Mesenchymal stem cell (in vitro differentiated cells and primary cell): ENCODE measurements at regions not wholly inside any gene's neighbourhood (a gene's known extent, or its start where the extent isn't known, plus 50 kb on each side); places are given as distances from the start of the nearest gene placed in this dataset.
A peak's percentile ranks its signal among the peaks of the same experiment; 100 is the strongest.

Experiments used
- DNase-seq: peaks from one replicate; pipeline ENCODE4 v3.0.0-alpha.2; 2013
- H2AFZ ChIP-seq: one replicate; pipeline ENCODE4 v1.6.1; 2013; ENCODE audit warnings: low read depth, mild to moderate bottlenecking, control low read depth, inconsistent platforms, low read length, moderate library complexity
- H2AK5ac ChIP-seq: 2 replicates; pipeline ENCODE4 v1.6.1; 2013; ENCODE audit warnings: low read length, moderate library complexity, mild to moderate bottlenecking, inconsistent platforms; ENCODE audit not compliant: severe bottlenecking
- H2BK120ac ChIP-seq: one replicate; pipeline ENCODE4 v1.6.1; 2013; ENCODE audit warnings: low read depth, mild to moderate bottlenecking, inconsistent platforms, low read length, moderate library complexity
- H2BK12ac ChIP-seq, 2 experiments: one replicate each; pipeline ENCODE4 v1.6.1; 2013; ENCODE audit warnings: inconsistent platforms in 2 of 2, low read length in 2 of 2, mild to moderate bottlenecking in 2 of 2, moderate library complexity in 2 of 2, control low read depth in 1 of 2
- H2BK15ac ChIP-seq: one replicate; pipeline ENCODE4 v1.6.1; 2013; ENCODE audit warnings: mild to moderate bottlenecking, low read depth, inconsistent platforms; ENCODE audit not compliant: poor library complexity, severe bottlenecking
- H2BK5ac ChIP-seq: 2 replicates; pipeline ENCODE4 v1.6.1; 2013; ENCODE audit warnings: low read depth, mild to moderate bottlenecking, low read length, control low read depth, inconsistent platforms; ENCODE audit not compliant: poor library complexity, severe bottlenecking
- H3K14ac ChIP-seq, 2 experiments: one replicate each; pipeline ENCODE4 v1.6.1; 2013; ENCODE audit warnings: inconsistent platforms in 2 of 2, low read length in 2 of 2, control low read depth in 1 of 2, mild to moderate bottlenecking in 1 of 2, moderate library complexity in 1 of 2
- H3K18ac ChIP-seq, 2 experiments: one replicate each; pipeline ENCODE4 v1.6.1; 2013; ENCODE audit warnings: inconsistent platforms in 2 of 2, low read length in 2 of 2, control low read depth in 1 of 2, low read depth in 1 of 2, mild to moderate bottlenecking in 1 of 2
- H3K23ac ChIP-seq, 2 experiments: one replicate each; pipeline ENCODE4 v1.6.1; 2013; ENCODE audit warnings: inconsistent platforms in 2 of 2, low read length in 2 of 2, mild to moderate bottlenecking in 2 of 2, moderate library complexity in 2 of 2, control low read depth in 1 of 2
- H3K27ac ChIP-seq: 2 replicates; pipeline ENCODE4 v1.5.1; 2013; ENCODE audit warnings: mild to moderate bottlenecking, moderate library complexity, low read length, control low read depth, inconsistent platforms; ENCODE audit not compliant: poor library complexity, severe bottlenecking
- H3K27me3 ChIP-seq, 2 experiments: 2 replicates each; pipeline versions ENCODE4 v1.6.1 to v1.7.0; 2013; ENCODE audit warnings: low read length in 2 of 2, mild to moderate bottlenecking in 2 of 2, moderate library complexity in 2 of 2, control low read depth in 1 of 2, inconsistent platforms in 1 of 2; ENCODE audit not compliant: control insufficient read depth in 1 of 2, insufficient read depth in 1 of 2
- H3K36me3 ChIP-seq, 2 experiments: 2 replicates each; pipeline versions ENCODE4 v1.6.1 to v1.7.0; 2013; ENCODE audit warnings: low read length in 2 of 2, control low read depth in 1 of 2, inconsistent platforms in 1 of 2, low read depth in 1 of 2, mild to moderate bottlenecking in 1 of 2; ENCODE audit not compliant: insufficient read depth in 2 of 2, control insufficient read depth in 1 of 2
- H3K4ac ChIP-seq, 2 experiments: one replicate each; pipeline ENCODE4 v1.6.1; 2013; ENCODE audit warnings: inconsistent platforms in 2 of 2, low read length in 2 of 2, mild to moderate bottlenecking in 2 of 2, moderate library complexity in 2 of 2, control low read depth in 1 of 2, low read depth in 1 of 2
- H3K4me1 ChIP-seq: 2 replicates; pipeline ENCODE4 v1.6.1; 2013; ENCODE audit warnings: low read depth, low read length, control low read depth; ENCODE audit not compliant: control insufficient read depth, insufficient read depth
- H3K4me2 ChIP-seq: 2 replicates; pipeline ENCODE4 v1.6.1; 2013; ENCODE audit warnings: low read length, mild to moderate bottlenecking, inconsistent platforms; ENCODE audit not compliant: poor library complexity, severe bottlenecking
- H3K4me3 ChIP-seq, 2 experiments: 2 replicates each; pipeline versions ENCODE4 v1.5.1 to v1.7.0; 2013; ENCODE audit warnings: low read length in 2 of 2, mild to moderate bottlenecking in 2 of 2, control low read depth in 1 of 2, low read depth in 1 of 2; ENCODE audit not compliant: insufficient read depth in 1 of 2
- H3K79me1 ChIP-seq: replicated peaks from 2 replicates; pipeline ENCODE4 v1.6.1; 2013; ENCODE audit warnings: mild to moderate bottlenecking, control low read depth, low read length, inconsistent platforms; ENCODE audit not compliant: poor library complexity, severe bottlenecking
- H3K9ac ChIP-seq: 2 replicates; pipeline ENCODE4 v1.7.0; 2013; ENCODE audit warnings: mild to moderate bottlenecking, low read length, moderate library complexity
- H3K9me3 ChIP-seq: 2 replicates; pipeline ENCODE4 v1.7.0; 2013; ENCODE audit warnings: mild to moderate bottlenecking, low read length; ENCODE audit not compliant: control insufficient read depth
- H4K8ac ChIP-seq: one replicate; pipeline ENCODE4 v1.6.1; 2013; ENCODE audit warnings: inconsistent platforms, mild to moderate bottlenecking, low read length, moderate library complexity
- H4K91ac ChIP-seq: one replicate; pipeline ENCODE4 v1.6.1; 2013; ENCODE audit warnings: mild to moderate bottlenecking, low read length, inconsistent platforms
- WGBS: methylation state at CpG from one replicate; pipeline ENCODE4 v1.1.7; 2013; ENCODE audit warnings: mixed read lengths; 5-methylcytosine and 5-hydroxymethylcytosine counted together

GRCh38 chr2:38142627-38143026 lies 66.7 kb upstream of the CYP1B1 start:
- Histone ChIP-seq H3K18ac (no peak overlapping the region), H3K4me1 (peaks cover 2% of the 10 kb centered on the region), H3K27me3 (no peaks in the 10 kb centered on the region), H2BK120ac (no peak overlapping the region), H3K27ac (no peak overlapping the region), H3K4me3 (no peak overlapping the region), H4K91ac (no peak overlapping the region), H3K14ac (no peak overlapping the region), H3K79me1 (peaks cover 2% of the 10 kb centered on the region), H3K9me3 (peaks cover 9% of the 10 kb centered on the region), H3K4ac (no peak overlapping the region), H3K4me2 (no peak overlapping the region), H2AK5ac (peak overlapping the region; percentile 75), H4K8ac (no peak overlapping the region), H3K23ac (no peak overlapping the region), H2BK15ac (no peak overlapping the region), H2BK12ac (no peak overlapping the region), H2BK5ac (no peak overlapping the region), H2AFZ (no peak overlapping the region), H3K9ac (no peak overlapping the region), H3K36me3 (peaks cover 8 to 11% of the 10 kb centered on the region in 2 experiments)
- over 99% methylated on average over 4 of the region's 4 CpGs for WGBS
- DNase-seq: no peak

- peaks cover 8 to 11% of the 10 kb centered on the region in 2 experiments for H3K36me3 ChIP-seq
- H4K8ac ChIP-seq: no peak overlapping the region
- H3K14ac ChIP-seq: no peak overlapping the region
- peaks cover 2% of the 10 kb centered on the region for H3K79me1 ChIP-seq
- H3K27ac ChIP-seq: no peak overlapping the region
- H3K9me3 ChIP-seq: peaks cover 9% of the 10 kb centered on the region
- no peak overlapping the region for H2AK5ac ChIP-seq
- H2AFZ ChIP-seq: no peak overlapping the region
- H2BK5ac ChIP-seq: no peak overlapping the region
- DNase-seq: no peak
- no peak overlapping the region for H2BK120ac ChIP-seq
- H2BK12ac ChIP-seq: no peak overlapping the region
- no peak overlapping the region for H3K23ac ChIP-seq
- no peak overlapping the region for H3K4ac ChIP-seq
- H2BK15ac ChIP-seq: no peak overlapping the region
- no peak overlapping the region for H3K4me2 ChIP-seq
- no peak overlapping the region for H3K9ac ChIP-seq
- H3K4me1 ChIP-seq: peaks cover 1% of the 10 kb centered on the region
- no peak overlapping the region for H3K4me3 ChIP-seq
- H4K91ac ChIP-seq: no peak overlapping the region
- WGBS: 100% methylated on average over 2 of the region's 4 CpGs
- no peaks in the 10 kb centered on the region for H3K27me3 ChIP-seq
- H3K18ac ChIP-seq: no peak overlapping the region
These were observed 65.5 kb upstream of the CYP1B1 start for GRCh38 chr2:38141501-38141900.

GRCh38 chr2:38138996-38139395 lies 63.0 kb upstream of the CYP1B1 start:
- H3K36me3 ChIP-seq: peaks cover 8 to 10% of the 10 kb centered on the region in 2 experiments
- H3K79me1 ChIP-seq: peaks cover 2% of the 10 kb centered on the region
- no peak overlapping the region for H2BK12ac ChIP-seq
- no peak overlapping the region for H2AFZ ChIP-seq
- H3K9me3 ChIP-seq: peaks cover 8% of the 10 kb centered on the region
- H4K91ac ChIP-seq: no peak overlapping the region
- no peaks in the 10 kb centered on the region for H3K4me1 ChIP-seq
- H2BK5ac ChIP-seq: no peak overlapping the region
- H3K27ac ChIP-seq: no peak overlapping the region
- no peak overlapping the region for H2BK120ac ChIP-seq
- no peak overlapping the region for H3K18ac ChIP-seq
- 93% methylated on average over 2 of the region's 6 CpGs for WGBS
- H3K23ac ChIP-seq: no peak overlapping the region
- H3K4ac ChIP-seq: no peak overlapping the region
- H4K8ac ChIP-seq: no peak overlapping the region
- H2BK15ac ChIP-seq: no peak overlapping the region
- H2AK5ac ChIP-seq: no peak overlapping the region
- H3K9ac ChIP-seq: no peak overlapping the region
- DNase-seq: no peak
- H3K4me3 ChIP-seq: no peak overlapping the region
- no peak overlapping the region for H3K14ac ChIP-seq
- H3K27me3 ChIP-seq: no peaks in the 10 kb centered on the region
- H3K4me2 ChIP-seq: no peak overlapping the region

GRCh38 chr2:38138419-38138818 lies 62.5 kb upstream of the CYP1B1 start:
- no peak overlapping the region for H2BK5ac ChIP-seq
- no peak overlapping the region for H3K23ac ChIP-seq
- no peak overlapping the region for H4K8ac ChIP-seq
- no peak overlapping the region for H2AK5ac ChIP-seq
- DNase-seq: no peak
- WGBS: 97% methylated on average over 10 of the region's 10 CpGs
- H4K91ac ChIP-seq: no peak overlapping the region
- H3K9ac ChIP-seq: no peak overlapping the region
- H3K4me1 ChIP-seq: no peaks in the 10 kb centered on the region
- no peak overlapping the region for H2BK15ac ChIP-seq
- no peak overlapping the region for H2BK120ac ChIP-seq
- peaks cover 8% of the 10 kb centered on the region in 2 experiments for H3K36me3 ChIP-seq
- no peak overlapping the region for H2BK12ac ChIP-seq
- H3K27me3 ChIP-seq: no peaks in the 10 kb centered on the region
- no peak overlapping the region for H3K4me2 ChIP-seq
- H3K79me1 ChIP-seq: peaks cover 2% of the 10 kb centered on the region
- H3K4me3 ChIP-seq: no peak overlapping the region
- no peak overlapping the region for H3K14ac ChIP-seq
- peaks cover 2% of the 10 kb centered on the region for H3K9me3 ChIP-seq
- no peak overlapping the region for H2AFZ ChIP-seq
- no peak overlapping the region for H3K4ac ChIP-seq
- no peak overlapping the region for H3K27ac ChIP-seq
- H3K18ac ChIP-seq: no peak overlapping the region
